ENCODE measurements at regions not wholly inside any gene's neighbourhood (a gene's known extent, or its start where the extent isn't known, plus 50 kb on each side); places are given as distances from the start of the nearest gene placed in this dataset.

- Mint-ChIP-seq H3K4me1 (ENCODE audit: low read depth, unreplicated experiment) (no peaks in the 10 kb centered on the region), H3K27ac (ENCODE audit: unreplicated experiment) (no peak overlapping the region), H3K4me3 (ENCODE audit: low read depth, unreplicated experiment) (no peak overlapping the region), H3K9me3 (ENCODE audit: low read depth, unreplicated experiment) (no peaks in the 10 kb centered on the region), H3K36me3 (ENCODE audit: insufficient read depth, unreplicated experiment) (no peaks in the 10 kb centered on the region), H3K27me3 (ENCODE audit: unreplicated experiment) (no peaks in the 10 kb centered on the region)
- intact Hi-C loops (cut with micrococcal nuclease; ENCODE audit: unreplicated experiment) = no loop called here
- CTCF ChIA-PET = no interaction called here
- TF ChIP-seq, protein P1, sequence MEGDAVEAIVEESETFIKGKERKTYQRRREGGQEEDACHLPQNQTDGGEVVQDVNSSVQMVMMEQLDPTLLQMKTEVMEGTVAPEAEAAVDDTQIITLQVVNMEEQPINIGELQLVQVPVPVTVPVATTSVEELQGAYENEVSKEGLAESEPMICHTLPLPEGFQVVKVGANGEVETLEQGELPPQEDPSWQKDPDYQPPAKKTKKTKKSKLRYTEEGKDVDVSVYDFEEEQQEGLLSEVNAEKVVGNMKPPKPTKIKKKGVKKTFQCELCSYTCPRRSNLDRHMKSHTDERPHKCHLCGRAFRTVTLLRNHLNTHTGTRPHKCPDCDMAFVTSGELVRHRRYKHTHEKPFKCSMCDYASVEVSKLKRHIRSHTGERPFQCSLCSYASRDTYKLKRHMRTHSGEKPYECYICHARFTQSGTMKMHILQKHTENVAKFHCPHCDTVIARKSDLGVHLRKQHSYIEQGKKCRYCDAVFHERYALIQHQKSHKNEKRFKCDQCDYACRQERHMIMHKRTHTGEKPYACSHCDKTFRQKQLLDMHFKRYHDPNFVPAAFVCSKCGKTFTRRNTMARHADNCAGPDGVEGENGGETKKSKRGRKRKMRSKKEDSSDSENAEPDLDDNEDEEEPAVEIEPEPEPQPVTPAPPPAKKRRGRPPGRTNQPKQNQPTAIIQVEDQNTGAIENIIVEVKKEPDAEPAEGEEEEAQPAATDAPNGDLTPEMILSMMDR (IDR thresholded peaks at IDR 0.05; ENCODE audit: unreplicated experiment) = no peak
- no TSS peak for BruUV-seq (replicated peaks)
- no peak for DNase-seq
Observed at GRCh38 chr2:59590798-59591197, 962.7 kb downstream of the BCL11A start.

DNA sequence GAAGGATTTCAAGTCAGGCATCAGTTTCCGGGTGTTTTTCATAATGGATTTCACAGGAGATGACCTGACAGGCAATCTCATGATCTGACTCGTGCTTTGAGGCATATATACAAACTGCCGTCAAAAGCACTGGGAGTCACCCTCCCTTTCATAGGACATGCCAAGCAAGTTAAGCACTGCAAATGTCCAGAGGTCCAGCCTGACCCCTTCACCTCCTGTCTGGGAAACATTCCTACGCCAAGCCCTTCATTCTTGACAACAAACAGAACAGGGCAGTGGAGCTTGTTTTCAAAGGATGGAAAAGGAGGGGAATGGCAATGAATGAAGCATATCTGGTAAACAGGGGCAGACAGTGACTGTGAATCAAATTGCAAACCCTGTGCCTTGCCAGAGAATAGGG is 963.6 kb downstream of the BCL11A start:
- intact Hi-C loops (cut with micrococcal nuclease; ENCODE audit: unreplicated experiment) = loop anchor here (10.0 kb wide), 1 partner anchor 285 kb away; no protein-coding TSS in a partner anchor
- CTCF ChIA-PET = no interaction called here
- no peak for DNase-seq
- Mint-ChIP-seq H3K27me3 (ENCODE audit: unreplicated experiment) (no peaks in the 10 kb centered on the region), H3K4me3 (ENCODE audit: low read depth, unreplicated experiment) (no peak overlapping the region), H3K36me3 (ENCODE audit: insufficient read depth, unreplicated experiment) (no peaks in the 10 kb centered on the region), H3K4me1 (ENCODE audit: low read depth, unreplicated experiment) (no peaks in the 10 kb centered on the region), H3K9me3 (ENCODE audit: low read depth, unreplicated experiment) (no peaks in the 10 kb centered on the region), H3K27ac (ENCODE audit: unreplicated experiment) (no peak overlapping the region)
- TF ChIP-seq, protein P1 (IDR thresholded peaks at IDR 0.05; ENCODE audit: unreplicated experiment) = no peak
- BruUV-seq (replicated peaks) = no TSS peak

DNA sequence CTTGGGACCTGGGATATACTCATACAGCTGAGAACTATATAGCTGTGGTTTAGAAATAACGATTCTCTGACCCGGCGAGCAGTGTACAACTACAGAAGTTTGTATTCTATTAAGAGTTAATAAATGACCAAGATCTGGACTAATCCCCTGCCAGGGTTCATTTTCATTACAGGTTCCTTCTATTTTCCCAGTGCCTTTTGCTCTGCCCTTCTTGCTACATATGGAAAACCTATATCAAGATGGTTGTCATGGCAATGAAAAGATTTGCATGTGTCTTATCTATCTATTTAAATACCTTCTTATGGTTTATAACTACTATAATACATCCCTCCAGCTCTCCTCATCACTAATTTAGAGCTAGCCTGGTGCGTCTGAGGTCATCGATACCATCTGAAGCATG is 965.2 kb downstream of the BCL11A start:
- Mint-ChIP-seq H3K36me3 (ENCODE audit: insufficient read depth, unreplicated experiment) (no peaks in the 10 kb centered on the region), H3K4me3 (ENCODE audit: low read depth, unreplicated experiment) (no peak overlapping the region), H3K4me1 (ENCODE audit: low read depth, unreplicated experiment) (no peaks in the 10 kb centered on the region), H3K27me3 (ENCODE audit: unreplicated experiment) (no peaks in the 10 kb centered on the region), H3K9me3 (ENCODE audit: low read depth, unreplicated experiment) (no peaks in the 10 kb centered on the region), H3K27ac (ENCODE audit: unreplicated experiment) (no peak overlapping the region)
- no peak for DNase-seq
- CTCF ChIA-PET = no interaction called here
- intact Hi-C loops (cut with micrococcal nuclease; ENCODE audit: unreplicated experiment) = loop anchor here (10.0 kb wide), 1 partner anchor 283 kb away; no protein-coding TSS in a partner anchor
- TF ChIP-seq, protein P1 (IDR thresholded peaks at IDR 0.05; ENCODE audit: unreplicated experiment) = no peak
- BruUV-seq (replicated peaks) = no TSS peak

- CTCF ChIA-PET = no interaction called here
- H3K4me1 Mint-ChIP-seq (ENCODE audit: low read depth, unreplicated experiment) = no peaks in the 10 kb centered on the region
- H3K4me3 Mint-ChIP-seq (ENCODE audit: low read depth, unreplicated experiment) = no peak overlapping the region
- no peak for DNase-seq
- intact Hi-C loops (cut with micrococcal nuclease; ENCODE audit: unreplicated experiment) = loop anchor here (10.0 kb wide), 1 partner anchor 281 kb away; no protein-coding TSS in a partner anchor
- H3K9me3 Mint-ChIP-seq (ENCODE audit: low read depth, unreplicated experiment) = no peaks in the 10 kb centered on the region
- H3K27ac Mint-ChIP-seq (ENCODE audit: unreplicated experiment) = no peak overlapping the region
- no peaks in the 10 kb centered on the region for H3K27me3 Mint-ChIP-seq (ENCODE audit: unreplicated experiment)
- BruUV-seq (replicated peaks) = no TSS peak
- TF ChIP-seq, protein P1 (IDR thresholded peaks at IDR 0.05; ENCODE audit: unreplicated experiment) = no peak
- no peaks in the 10 kb centered on the region for H3K36me3 Mint-ChIP-seq (ENCODE audit: insufficient read depth, unreplicated experiment)
Observed at GRCh38 chr2:59586176-59586575, 967.3 kb downstream of the BCL11A start.

Measured in Calu3 (cell line).